Activated CD4-positive, alpha-beta memory T cell treated with anti-CD3 and anti-CD28 coated beads, Interleukin-2, amount 10 ng/mL, durations not matched to agents 7 days and 5 days (primary cell): ENCODE measurements at regions not wholly inside any gene's neighbourhood (a gene's known extent, or its start where the extent isn't known, plus 50 kb on each side); places are given as distances from the start of the nearest gene placed in this dataset.

Experiments used
- CTCF ChIA-PET: fragments of 350-600 bp; sonication (Branson Sonifier 250); formaldehyde crosslinking; loops from one replicate; lab custom pipeline; 2021; ENCODE audit warnings: antibody characterized with exemption, inconsistent platforms; lab: Charles Lee
- POLR2A ChIA-PET: fragments of 350-600 bp; sonication (Branson Sonifier 250); formaldehyde crosslinking; loops from one replicate; lab custom pipeline; 2021; ENCODE audit warnings: antibody characterized with exemption; lab: Charles Lee
- DNase-seq: peaks from one replicate; pipeline ENCODE4 v3.0.0-alpha.2; 2020
- H3K27ac Mint-ChIP-seq: one replicate; pipeline ENCODE4 v1.8.0; 2021; ENCODE audit warnings: mild to moderate bottlenecking, mixed read lengths
- H3K27me3 Mint-ChIP-seq: one replicate; pipeline ENCODE4 v1.8.0; 2021; ENCODE audit warnings: mixed read lengths
- H3K36me3 Mint-ChIP-seq: one replicate; pipeline ENCODE4 v1.8.0; 2021; ENCODE audit warnings: low read depth, mixed read lengths
- H3K4me1 Mint-ChIP-seq: one replicate; pipeline ENCODE4 v1.8.0; 2021; ENCODE audit warnings: mixed read lengths
- H3K4me3 Mint-ChIP-seq: one replicate; pipeline ENCODE4 v1.8.0; 2021; ENCODE audit warnings: mild to moderate bottlenecking, mixed read lengths
- H3K9me3 Mint-ChIP-seq: one replicate; pipeline ENCODE4 v1.8.0; 2021; ENCODE audit warnings: mixed read lengths

DNA sequence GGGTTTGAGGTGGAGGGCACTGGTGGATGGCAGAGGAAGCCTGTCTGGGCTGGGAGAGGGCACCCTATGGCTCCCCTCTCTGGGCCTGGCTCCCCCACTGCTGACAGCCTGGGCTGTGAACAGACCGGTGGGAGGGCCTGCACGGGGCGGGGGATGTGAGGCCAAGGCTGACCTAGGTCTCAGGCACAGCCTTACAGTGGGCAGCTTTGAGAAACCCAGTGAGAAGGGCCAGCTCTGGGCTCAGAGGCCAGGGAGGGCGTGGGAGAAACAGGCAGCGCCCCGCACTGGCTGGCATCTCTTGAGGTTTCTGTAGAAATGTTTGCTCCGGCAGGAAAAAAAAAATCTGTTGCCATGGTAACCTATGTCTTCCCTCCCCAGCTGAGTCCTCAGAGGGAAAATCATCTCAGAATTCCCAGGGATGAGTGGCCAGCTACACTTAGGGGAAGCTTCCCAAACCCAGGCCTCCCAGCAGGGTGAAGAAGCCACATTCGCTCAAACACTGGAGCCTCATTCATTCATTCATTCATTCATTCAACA lies 71.7 kb upstream of the TAF1B start:
- ChIA-PET CTCF (interaction anchor here (1.1 to 5.2 kb wide), 11 partner anchors 8 to 664 kb away, joined by 3 to 105 read pairs (median 4); no protein-coding TSS in a partner anchor), POLR2A (interaction anchor here (0.9 to 4.7 kb wide), 6 partner anchors 8 to 72 kb away, joined by 3 to 26 read pairs (median 4); partner anchors contain the start of gene TAF1B)
- peaks cover 16% of the 10 kb centered on the region for H3K4me1 Mint-ChIP-seq
- H3K27ac Mint-ChIP-seq = no peak overlapping the region
- H3K4me3 Mint-ChIP-seq = no peak overlapping the region
- peaks cover 1% of the 10 kb centered on the region for H3K9me3 Mint-ChIP-seq
- H3K36me3 Mint-ChIP-seq = no peaks in the 10 kb centered on the region
- DNase-seq = no peak
- no peaks in the 10 kb centered on the region for H3K27me3 Mint-ChIP-seq

- no peak for DNase-seq
- Mint-ChIP-seq H3K36me3 (no peaks in the 10 kb centered on the region), H3K4me1 (peaks cover 16% of the 10 kb centered on the region), H3K27me3 (no peaks in the 10 kb centered on the region), H3K9me3 (peaks cover 2% of the 10 kb centered on the region), H3K4me3 (no peak overlapping the region), H3K27ac (no peak overlapping the region)
- CTCF ChIA-PET = interaction anchor here (1.0 to 5.2 kb wide), 3 partner anchors 10 to 28 kb away, joined by 3 to 105 read pairs (median 24); no protein-coding TSS in a partner anchor
- POLR2A ChIA-PET = interaction anchor here (0.8 to 4.7 kb wide), 6 partner anchors 19 to 71 kb away, joined by 3 to 26 read pairs (median 4); partner anchors contain the start of gene TAF1B
Observed at GRCh38 chr2:9772035-9772998, 71.0 kb upstream of the TAF1B start.

- Mint-ChIP-seq H3K27ac (no peak overlapping the region), H3K27me3 (no peaks in the 10 kb centered on the region), H3K36me3 (no peaks in the 10 kb centered on the region), H3K9me3 (peaks cover 2% of the 10 kb centered on the region), H3K4me1 (peaks cover 24% of the 10 kb centered on the region), H3K4me3 (no peak overlapping the region)
- DNase-seq = no peak
- POLR2A ChIA-PET = interaction anchor here (0.8 to 1.9 kb wide), 2 partner anchors 70 kb away, joined by 3 to 4 read pairs; partner anchors contain the start of gene TAF1B
- CTCF ChIA-PET = interaction anchor here (1.0 to 5.2 kb wide), 2 partner anchors 9 to 27 kb away, joined by 3 to 105 read pairs; no protein-coding TSS in a partner anchor
Observed at GRCh38 chr2:9772999-9773902, 70.0 kb upstream of the TAF1B start.

DNA sequence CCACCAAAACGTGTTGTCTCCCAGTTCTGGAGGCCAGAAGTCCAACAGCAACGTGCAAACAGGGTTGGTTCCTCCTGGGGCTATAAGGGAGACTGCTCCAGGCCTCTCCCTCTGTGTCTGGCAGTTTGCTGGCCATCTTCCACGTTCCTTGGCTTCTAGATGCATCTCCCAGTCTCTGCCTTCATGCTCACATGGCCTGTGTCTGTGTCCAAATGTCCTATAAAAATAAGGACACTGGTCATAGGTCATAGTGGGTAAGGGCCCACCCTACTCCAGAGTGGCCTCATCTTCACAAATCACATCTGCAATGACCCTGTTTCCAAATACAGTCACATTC lies 69.4 kb upstream of the TAF1B start:
- peaks cover 2% of the 10 kb centered on the region for H3K9me3 Mint-ChIP-seq
- POLR2A ChIA-PET = no interaction called here
- CTCF ChIA-PET = no interaction called here
- H3K36me3 Mint-ChIP-seq = no peaks in the 10 kb centered on the region
- H3K27ac Mint-ChIP-seq = no peak overlapping the region
- H3K27me3 Mint-ChIP-seq = no peaks in the 10 kb centered on the region
- peaks cover 30% of the 10 kb centered on the region for H3K4me1 Mint-ChIP-seq
- DNase-seq = no peak
- H3K4me3 Mint-ChIP-seq = no peak overlapping the region

GRCh38 chr2:9774266-9774665 lies 69.0 kb upstream of the TAF1B start:
- ChIA-PET CTCF (no interaction called here), POLR2A (no interaction called here)
- H3K4me1 Mint-ChIP-seq = peaks cover 32% of the 10 kb centered on the region
- no peaks in the 10 kb centered on the region for H3K27me3 Mint-ChIP-seq
- peaks cover 2% of the 10 kb centered on the region for H3K9me3 Mint-ChIP-seq
- no peak overlapping the region for H3K4me3 Mint-ChIP-seq
- H3K36me3 Mint-ChIP-seq = no peaks in the 10 kb centered on the region
- no peak for DNase-seq
- no peak overlapping the region for H3K27ac Mint-ChIP-seq

DNA sequence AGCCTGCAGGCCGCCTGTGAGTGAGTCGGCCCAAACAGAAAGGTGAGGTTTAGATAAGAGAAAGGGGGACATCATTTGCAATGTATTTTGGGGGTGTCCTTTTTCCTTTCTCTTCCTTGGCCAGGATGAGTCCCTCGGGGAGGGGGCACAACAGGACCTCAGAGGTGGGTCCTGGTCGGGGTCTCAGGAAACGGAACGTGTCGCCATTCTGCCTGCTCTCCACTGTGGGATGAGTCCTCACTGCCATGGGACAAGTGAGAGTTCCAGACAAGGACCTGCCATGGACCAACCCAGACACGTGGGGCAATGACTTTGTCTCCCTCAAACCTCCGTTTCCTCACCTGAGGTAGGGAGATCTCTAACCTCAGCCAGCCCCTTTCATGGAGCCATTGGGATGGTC lies 67.9 kb upstream of the TAF1B start:
- no peak for DNase-seq
- no peaks in the 10 kb centered on the region for H3K36me3 Mint-ChIP-seq
- H3K9me3 Mint-ChIP-seq = peaks cover 2% of the 10 kb centered on the region
- H3K4me3 Mint-ChIP-seq = no peak overlapping the region
- no peak overlapping the region for H3K27ac Mint-ChIP-seq
- CTCF ChIA-PET = no interaction called here
- H3K4me1 Mint-ChIP-seq = peaks cover 35% of the 10 kb centered on the region
- H3K27me3 Mint-ChIP-seq = no peaks in the 10 kb centered on the region
- POLR2A ChIA-PET = no interaction called here

DNA sequence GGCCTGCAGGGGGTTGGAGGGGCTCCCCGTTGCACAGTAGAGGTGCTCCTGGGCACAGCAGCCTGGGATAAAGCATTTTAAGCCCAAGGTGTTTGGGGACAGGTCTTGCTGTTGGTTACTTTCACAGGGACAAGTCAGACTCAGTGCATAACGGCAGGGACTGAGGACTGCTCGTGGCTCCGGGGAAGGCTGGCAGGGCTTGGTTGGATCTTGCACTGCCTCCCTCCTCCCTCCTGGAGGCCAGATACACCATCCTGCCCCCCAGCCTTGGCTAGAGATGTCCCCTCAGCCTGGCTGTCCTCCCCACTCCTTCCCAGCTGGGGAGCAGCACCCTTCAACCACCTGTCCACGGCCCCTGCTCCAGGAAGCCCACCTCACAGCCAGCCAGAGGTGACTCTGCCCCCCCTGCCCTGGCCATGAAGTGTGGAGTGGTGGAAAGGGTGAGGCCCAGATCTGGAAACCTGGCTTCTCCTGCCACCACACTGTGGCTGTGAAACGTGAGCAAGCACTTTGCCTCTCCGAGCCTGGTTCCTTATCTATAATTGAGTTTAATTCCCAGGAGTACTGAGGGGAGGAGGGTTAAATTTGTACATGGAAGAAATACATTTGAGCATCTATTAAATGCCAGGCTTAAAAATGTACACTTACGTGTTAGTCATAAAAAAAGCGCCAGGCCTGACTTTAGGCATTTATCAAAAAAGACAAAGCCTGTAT lies 67.1 kb upstream of the TAF1B start:
- H3K27ac Mint-ChIP-seq = no peak overlapping the region
- peaks cover 38% of the 10 kb centered on the region for H3K4me1 Mint-ChIP-seq
- H3K9me3 Mint-ChIP-seq = peaks cover 2% of the 10 kb centered on the region
- POLR2A ChIA-PET = no interaction called here
- CTCF ChIA-PET = interaction anchor here (8.3 kb wide), 1 partner anchor 23 kb away, joined by 154 read pairs; no protein-coding TSS in a partner anchor
- no peak for DNase-seq
- no peak overlapping the region for H3K4me3 Mint-ChIP-seq
- H3K36me3 Mint-ChIP-seq = no peaks in the 10 kb centered on the region
- H3K27me3 Mint-ChIP-seq = no peaks in the 10 kb centered on the region

DNA sequence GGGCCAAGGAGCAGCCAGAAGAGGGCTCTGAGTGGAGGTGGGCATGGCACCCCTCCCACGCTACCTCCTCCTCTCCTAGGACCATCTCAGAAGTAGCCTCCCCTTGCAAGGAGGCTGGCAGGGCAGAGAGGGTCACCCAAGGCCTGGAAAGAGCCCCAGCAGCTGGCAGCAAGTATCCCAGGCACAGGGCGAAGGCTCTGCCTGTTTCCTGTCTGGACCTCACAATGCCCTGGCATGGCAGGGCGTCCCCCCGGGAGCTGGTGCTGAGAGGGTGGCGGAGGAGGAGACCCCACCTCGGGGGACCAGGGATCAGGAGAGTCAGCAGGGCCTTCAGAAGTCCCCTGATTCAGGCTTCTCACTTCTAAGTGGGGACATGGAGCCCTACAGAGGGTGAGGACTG lies 66.2 kb upstream of the TAF1B start:
- H3K27me3 Mint-ChIP-seq = no peaks in the 10 kb centered on the region
- H3K36me3 Mint-ChIP-seq = no peaks in the 10 kb centered on the region
- H3K4me3 Mint-ChIP-seq = no peak overlapping the region
- H3K27ac Mint-ChIP-seq = no peak overlapping the region
- peaks cover 2% of the 10 kb centered on the region for H3K9me3 Mint-ChIP-seq
- DNase-seq = no peak
- peaks cover 45% of the 10 kb centered on the region for H3K4me1 Mint-ChIP-seq
- CTCF ChIA-PET = interaction anchor here (1.0 to 8.3 kb wide), 5 partner anchors 22 to 210 kb away, joined by 3 to 154 read pairs (median 4); partner anchors contain the start of gene TAF1B
- POLR2A ChIA-PET = interaction anchor here (1.6 to 4.2 kb wide), 2 partner anchors 22 to 23 kb away, joined by 8 to 26 read pairs; no protein-coding TSS in a partner anchor

DNA sequence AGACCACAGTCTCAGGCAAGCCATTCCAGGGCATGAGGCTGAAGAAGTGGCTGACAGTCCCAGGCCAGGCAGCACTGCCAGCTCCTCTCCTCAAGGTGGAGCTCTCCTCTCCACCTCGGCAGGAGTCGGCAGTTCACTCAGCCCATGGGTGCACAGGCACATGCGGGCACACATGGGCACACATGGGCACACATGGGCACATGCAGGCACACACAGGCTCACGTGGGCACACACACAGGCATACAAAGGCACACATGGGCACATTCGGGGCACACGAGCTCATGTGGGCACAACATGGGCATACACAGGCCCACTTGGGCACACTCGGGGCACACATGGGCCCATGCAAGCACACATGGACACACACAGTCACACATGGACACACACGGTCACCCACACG lies 65.3 kb upstream of the TAF1B start:
- ChIA-PET POLR2A (interaction anchor here (1.6 to 4.2 kb wide), 2 partner anchors 22 to 24 kb away, joined by 8 to 26 read pairs; no protein-coding TSS in a partner anchor), CTCF (interaction anchor here (1.0 to 8.3 kb wide), 9 partner anchors 7 to 211 kb away, joined by 3 to 154 read pairs (median 5); partner anchors contain the start of gene TAF1B)
- H3K9me3 Mint-ChIP-seq = peaks cover 2% of the 10 kb centered on the region
- no peaks in the 10 kb centered on the region for H3K27me3 Mint-ChIP-seq
- no peak overlapping the region for H3K4me3 Mint-ChIP-seq
- H3K27ac Mint-ChIP-seq = no peak overlapping the region
- H3K36me3 Mint-ChIP-seq = no peaks in the 10 kb centered on the region
- peaks cover 54% of the 10 kb centered on the region for H3K4me1 Mint-ChIP-seq
- DNase-seq = peak; percentile 41

- POLR2A ChIA-PET = interaction anchor here (1.0 to 4.2 kb wide), 5 partner anchors 8 to 224 kb away, joined by 4 to 26 read pairs (median 7); partner anchors contain the start of gene TAF1B
- Mint-ChIP-seq H3K4me1 (peaks cover 60% of the 10 kb centered on the region), H3K36me3 (peaks cover 4% of the 10 kb centered on the region), H3K27me3 (no peaks in the 10 kb centered on the region), H3K9me3 (peaks cover 6% of the 10 kb centered on the region), H3K27ac (no peak overlapping the region), H3K4me3 (no peak overlapping the region)
- DNase-seq = no peak
- CTCF ChIA-PET = interaction anchor here (1.1 to 8.3 kb wide), 7 partner anchors 8 to 206 kb away, joined by 3 to 154 read pairs (median 5); no protein-coding TSS in a partner anchor
Observed at GRCh38 chr2:9778471-9779316, 64.6 kb upstream of the TAF1B start.
